Lower leg skin (tissue), 3 donors: ENCODE measurements at regions not wholly inside any gene's neighbourhood (a gene's known extent, or its start where the extent isn't known, plus 50 kb on each side); places are given as distances from the start of the nearest gene placed in this dataset.

Experiments
- CTCF ChIP-seq, 3 donors: fragments of 450-650 bp; IDR thresholded peaks; one replicate each; pipeline ENCODE4 v1.5.1; 2016; ENCODE audit warnings: antibody characterized with exemption in 3 of 3, mild to moderate bottlenecking in 3 of 3, moderate library complexity in 2 of 3
- POLR2A ChIP-seq, 2 donors: fragments of 450-650 bp; IDR thresholded peaks; one replicate each; pipeline ENCODE4 v1.6.1; 2016 to 2017; ENCODE audit warnings: antibody characterized with exemption in 2 of 2, mild to moderate bottlenecking in 1 of 2, moderate library complexity in 1 of 2

DNA sequence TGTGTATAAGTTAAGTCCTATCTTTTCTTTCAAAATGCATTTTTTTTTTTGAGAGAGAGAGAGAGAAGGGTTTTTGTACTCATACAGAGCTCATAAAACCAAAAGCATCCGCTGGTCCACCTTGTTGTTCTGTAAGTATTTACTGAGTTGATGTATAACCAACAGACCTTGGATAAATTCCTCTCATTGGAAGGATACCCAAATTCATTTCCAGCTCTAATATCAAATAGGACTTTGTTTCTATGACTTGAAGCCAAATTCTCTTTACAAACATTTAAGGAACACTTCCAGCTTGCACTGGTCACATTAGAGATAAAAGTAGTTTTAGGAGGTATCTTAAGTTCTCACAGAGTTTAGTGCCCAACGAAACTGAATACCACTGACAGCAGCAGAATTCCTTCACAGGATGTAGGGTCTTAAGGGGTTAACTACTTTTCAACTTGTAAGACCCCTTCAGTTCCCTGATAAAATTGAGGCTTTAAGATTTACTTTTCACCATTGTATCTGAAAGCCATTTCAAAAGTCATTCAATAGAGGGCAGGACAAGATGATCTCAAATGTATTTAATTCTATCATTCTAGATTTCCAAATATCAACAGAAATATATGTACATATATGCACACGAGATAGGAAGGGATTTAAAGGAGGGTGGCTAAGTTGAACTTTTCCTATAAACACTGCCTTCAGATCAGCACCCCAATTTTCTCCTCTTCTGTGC lies 1398.5 kb upstream of the CELF4 start:
- TF ChIP-seq CTCF (IDR thresholded peaks at IDR 0.05) (no peak), POLR2A (IDR thresholded peaks at IDR 0.05) (no peak)
